BJ (cell line): ENCODE measurements at regions not wholly inside any gene's neighbourhood (a gene's known extent, or its start where the extent isn't known, plus 50 kb on each side); places are given as distances from the start of the nearest gene placed in this dataset.
"Not testable (repeated sequence)": the region's sequence is repeated elsewhere in the genome, so short reads cannot be mapped to it uniquely, and the experiment has no call there.

Experiments
- CTCF ChIA-PET: fragments of 350-600 bp; formaldehyde crosslinking; extraction: SDS; loops from one replicate; lab custom pipeline; 2021; ENCODE audit warnings: antibody characterized with exemption, inconsistent platforms; lab: Yijun Ruan, JAX
- POLR2A ChIA-PET: fragments of 300-600 bp; sonication (Branson Sonifier 250); formaldehyde crosslinking; extraction: SDS; loops from one replicate; lab custom pipeline; 2021; ENCODE audit warnings: antibody characterized with exemption; lab: Charles Lee
- DNase-seq: peaks from one replicate; pipeline ENCODE4 v3.0.0-alpha.2; 2011; ENCODE audit warnings: low read depth
- H3K27me3 ChIP-seq: 2 replicates; pipeline ENCODE4 v1.6.0; 2011; ENCODE audit warnings: low read length; ENCODE audit not compliant: control insufficient read depth, insufficient read depth
- H3K36me3 ChIP-seq: 2 replicates; pipeline ENCODE4 v1.5.1; 2011; ENCODE audit warnings: low read length; ENCODE audit not compliant: control insufficient read depth, insufficient read depth
- H3K4me3 ChIP-seq: 2 replicates; pipeline ENCODE4 v1.5.1; 2011; ENCODE audit warnings: low read depth, mild to moderate bottlenecking, control low read depth, low read length
- CTCF ChIP-seq: IDR thresholded peaks from 2 replicates; pipeline ENCODE4 v1.5.1; 2011; ENCODE audit warnings: low read depth, mild to moderate bottlenecking, control low read depth, inconsistent platforms, low read length, moderate library complexity; ENCODE audit not compliant: insufficient read depth

- H3K36me3 ChIP-seq, result no peaks in the 10 kb centered on the region
- no peak for TF ChIP-seq CTCF
- ChIA-PET CTCF (no interaction called here), POLR2A (no interaction called here)
- H3K27me3 ChIP-seq, result no peaks in the 10 kb centered on the region
- H3K4me3 ChIP-seq, result no peak overlapping the region
- DNase-seq, result no peak
These were observed 384.5 kb downstream of the NPIPA7 start for GRCh38 chr16:16763449-16763848.

- H3K36me3 ChIP-seq, POLR2A ChIA-PET, H3K27me3 ChIP-seq, H3K4me3 ChIP-seq, DNase-seq, CTCF ChIA-PET: not testable (repeated sequence)
These were observed 391.8 kb downstream of the NPIPA7 start for GRCh38 chr16:16770717-16771116.

GRCh38 chr16:16774389-16774788 is 395.4 kb downstream of the NPIPA7 start:
- no peaks in the 10 kb centered on the region for H3K27me3 ChIP-seq
- no peaks in the 10 kb centered on the region for H3K36me3 ChIP-seq
- no peak overlapping the region for H3K4me3 ChIP-seq
- POLR2A ChIA-PET, result no interaction called here
- no peak for TF ChIP-seq CTCF
- CTCF ChIA-PET, result no interaction called here
- no peak for DNase-seq

GRCh38 chr16:16778332-16778731 is 399.4 kb downstream of the NPIPA7 start:
- no peak overlapping the region for H3K4me3 ChIP-seq
- CTCF ChIA-PET, result no interaction called here
- DNase-seq, result no peak
- no peak for TF ChIP-seq CTCF
- POLR2A ChIA-PET, result no interaction called here
- H3K36me3 ChIP-seq, result no peaks in the 10 kb centered on the region
- no peaks in the 10 kb centered on the region for H3K27me3 ChIP-seq

GRCh38 chr16:16780588-16780987 is 401.6 kb downstream of the NPIPA7 start:
- ChIA-PET CTCF (no interaction called here), POLR2A (no interaction called here)
- Histone ChIP-seq H3K27me3 (no peaks in the 10 kb centered on the region), H3K4me3 (no peak overlapping the region), H3K36me3 (no peaks in the 10 kb centered on the region)
- no peak for TF ChIP-seq CTCF
- DNase-seq, result no peak

GRCh38 chr16:16782153-16782552 is 403.2 kb downstream of the NPIPA7 start:
- H3K4me3 ChIP-seq, result no peak overlapping the region
- POLR2A ChIA-PET, result no interaction called here
- CTCF ChIA-PET, result no interaction called here
- no peaks in the 10 kb centered on the region for H3K27me3 ChIP-seq
- H3K36me3 ChIP-seq, result no peaks in the 10 kb centered on the region
- no peak for TF ChIP-seq CTCF
- no peak for DNase-seq
